IMR-90 (cell line): ENCODE measurements at regions not wholly inside any gene's neighbourhood (a gene's known extent, or its start where the extent isn't known, plus 50 kb on each side); places are given as distances from the start of the nearest gene placed in this dataset.

ENCODE experiments used
- ATAC-seq: fragments of 200-7000 bp; cut with Tn5 transposase; 2 replicates; pipeline ENCODE4 v1.9.1; 2020; ENCODE audit warnings: low read depth, mild to moderate bottlenecking, moderate library complexity
- BruUV-seq: library from RNA; stranded (reverse); fragments of 400-500 nt; replicated peaks from 2 replicates; lab custom pipeline; 2021; lab: Mats Ljungman, UMichigan
- CTCF ChIA-PET: fragments of 300-600 bp; formaldehyde crosslinking; extraction: SDS; loops from one replicate; lab custom pipeline; 2021; ENCODE audit warnings: antibody characterized with exemption; lab: Yijun Ruan, JAX
- POLR2A ChIA-PET: fragments of 300-600 bp; sonication (Branson Sonifier 250); formaldehyde crosslinking; loops from one replicate; lab custom pipeline; 2022; ENCODE audit warnings: antibody characterized with exemption; ENCODE audit not compliant: unreplicated experiment; lab: Charles Lee
- DNase-seq: peaks from one replicate; pipeline ENCODE4 v3.0.0; 2013
- H2AFZ ChIP-seq: replicated peaks from 2 replicates; pipeline ENCODE3; 2013; ENCODE audit warnings: low read length, mild to moderate bottlenecking; ENCODE audit not compliant: poor library complexity
- H2AK5ac ChIP-seq: 2 replicates; pipeline ENCODE4 v1.6.1; 2013; ENCODE audit warnings: low read depth, low read length, inconsistent platforms
- H2AK9ac ChIP-seq: replicated peaks from 2 replicates; pipeline ENCODE3; 2013; ENCODE audit warnings: mild to moderate bottlenecking, low read depth, low read length, moderate library complexity; ENCODE audit not compliant: poor library complexity
- H2BK120ac ChIP-seq: 2 replicates; pipeline ENCODE4 v1.6.1; 2013; ENCODE audit warnings: low read depth, low read length, inconsistent platforms
- H2BK15ac ChIP-seq: 3 replicates; pipeline ENCODE4 v1.6.1; 2013; ENCODE audit warnings: low read depth, low read length, inconsistent platforms
- H2BK20ac ChIP-seq: 2 replicates; pipeline ENCODE4 v1.6.1; 2013; ENCODE audit warnings: low read depth, mild to moderate bottlenecking, inconsistent platforms, low read length, moderate library complexity
- H2BK5ac ChIP-seq: 2 replicates; pipeline ENCODE4 v1.6.1; 2013; ENCODE audit warnings: mild to moderate bottlenecking, low read depth, low read length, inconsistent platforms; ENCODE audit not compliant: poor library complexity, severe bottlenecking
- H3K14ac ChIP-seq: replicated peaks from 2 replicates; pipeline ENCODE4 v1.6.1; 2013; ENCODE audit warnings: low read depth, low read length, inconsistent platforms
- H3K18ac ChIP-seq: 2 replicates; pipeline ENCODE4 v1.6.1; 2013; ENCODE audit warnings: low read depth, low read length, control low read depth
- H3K23ac ChIP-seq: 2 replicates; pipeline ENCODE4 v1.6.1; 2013; ENCODE audit warnings: low read depth, low read length, inconsistent platforms
- H3K27ac ChIP-seq: 2 replicates; pipeline ENCODE4 v1.5.1; 2013; ENCODE audit warnings: mild to moderate bottlenecking, control low read depth, low read length; ENCODE audit not compliant: insufficient read depth
- H3K27me3 ChIP-seq: 2 replicates; pipeline ENCODE4 v1.6.1; 2013; ENCODE audit warnings: low read length; ENCODE audit not compliant: control insufficient read depth, insufficient read depth
- H3K36me3 ChIP-seq: 2 replicates; pipeline ENCODE4 v1.6.1; 2013; ENCODE audit warnings: low read length, mixed read lengths; ENCODE audit not compliant: control insufficient read depth, insufficient read depth
- H3K4ac ChIP-seq: 2 replicates; pipeline ENCODE4 v1.6.1; 2013; ENCODE audit warnings: low read depth, low read length, inconsistent platforms
- H3K4me1 ChIP-seq: 2 replicates; pipeline ENCODE4 v1.6.1; 2013; ENCODE audit warnings: low read length, mixed read lengths; ENCODE audit not compliant: control insufficient read depth, insufficient read depth
- H3K4me2 ChIP-seq: 2 replicates; pipeline ENCODE4 v1.6.1; 2013; ENCODE audit warnings: low read depth, mild to moderate bottlenecking, control low read depth, low read length, moderate library complexity
- H3K4me3 ChIP-seq: 2 replicates; pipeline ENCODE4 v1.5.1; 2013; ENCODE audit warnings: low read depth, mild to moderate bottlenecking, control low read depth, low read length, moderate library complexity; ENCODE audit not compliant: insufficient read depth
- H3K56ac ChIP-seq: 2 replicates; pipeline ENCODE4 v1.6.1; 2013; ENCODE audit warnings: low read length, inconsistent platforms; ENCODE audit not compliant: insufficient read depth; ENCODE audit errors: extremely low read depth
- H3K79me1 ChIP-seq, 2 experiments: 2 replicates each; pipeline ENCODE4 v1.6.1; 2013; ENCODE audit warnings: low read length in 2 of 2, inconsistent platforms in 1 of 2, low read depth in 1 of 2
- H3K9ac ChIP-seq: 2 replicates; pipeline ENCODE4 v1.6.1; 2013; ENCODE audit warnings: low read depth, low read length, control low read depth
- H3K9me1 ChIP-seq: 2 replicates; pipeline ENCODE4 v1.6.1; 2013; ENCODE audit warnings: low read length, inconsistent platforms; ENCODE audit not compliant: insufficient read depth
- H3K9me3 ChIP-seq: 2 replicates; pipeline ENCODE4 v1.6.1; 2013; ENCODE audit warnings: low read length; ENCODE audit not compliant: control insufficient read depth, insufficient read depth
- H4K20me1 ChIP-seq: 2 replicates; pipeline ENCODE4 v1.6.1; 2013; ENCODE audit warnings: low read length, inconsistent platforms; ENCODE audit not compliant: insufficient read depth
- H4K5ac ChIP-seq: 2 replicates; pipeline ENCODE4 v1.6.1; 2013; ENCODE audit warnings: mild to moderate bottlenecking, low read depth, low read length, control low read depth
- H4K8ac ChIP-seq, 2 experiments: 2 replicates each; pipeline ENCODE4 v1.6.1; 2013; ENCODE audit warnings: low read depth in 2 of 2, low read length in 2 of 2, control low read depth in 1 of 2, inconsistent platforms in 1 of 2
- H4K91ac ChIP-seq: 2 replicates; pipeline ENCODE4 v1.6.1; 2013; ENCODE audit warnings: low read depth, low read length, inconsistent platforms; ENCODE audit not compliant: insufficient read depth
- BHLHE40 ChIP-seq: fragments of 150-350 bp; IDR thresholded peaks from 2 replicates; pipeline ENCODE4 v1.6.1; 2016; ENCODE audit warnings: mild to moderate bottlenecking, low read depth, low read length
- CEBPB ChIP-seq: IDR thresholded peaks from 2 replicates; pipeline ENCODE4 v1.6.1; 2012; ENCODE audit warnings: low read depth, low read length, improper control_type of control experiment
- CHD1 ChIP-seq: IDR thresholded peaks from 2 replicates; pipeline ENCODE4 v1.6.1; 2012; ENCODE audit warnings: low read depth, low read length, improper control_type of control experiment
- FOS ChIP-seq: fragments of 150-350 bp; IDR thresholded peaks from 2 replicates; pipeline ENCODE4 v1.6.1; 2016; ENCODE audit warnings: low read depth, low read length
- MAFK ChIP-seq: IDR thresholded peaks from 2 replicates; pipeline ENCODE4 v1.6.1; 2012; ENCODE audit warnings: low read depth, low read length, improper control_type of control experiment
- MAZ ChIP-seq: IDR thresholded peaks from 2 replicates; pipeline ENCODE4 v1.6.1; 2012; ENCODE audit warnings: low read depth, mild to moderate bottlenecking, low read length, improper control_type of control experiment, moderate library complexity, borderline replicate concordance
- MXI1 ChIP-seq: IDR thresholded peaks from 2 replicates; pipeline ENCODE4 v1.6.1; 2012; ENCODE audit warnings: low read depth, mild to moderate bottlenecking, low read length, moderate library complexity, borderline replicate concordance
- NFE2L2 ChIP-seq: fragments of 150-350 bp; IDR thresholded peaks from 2 replicates; pipeline ENCODE4 v1.6.1; 2016; ENCODE audit warnings: low read depth, mild to moderate bottlenecking, low read length
- POLR2A ChIP-seq: IDR thresholded peaks from 2 replicates; pipeline ENCODE4 v1.6.1; 2012; ENCODE audit warnings: mild to moderate bottlenecking, low read depth, low read length
- RAD21 ChIP-seq: IDR thresholded peaks from 2 replicates; pipeline ENCODE4 v1.6.1; 2012; ENCODE audit warnings: low read length, improper control_type of control experiment
- RCOR1 ChIP-seq: IDR thresholded peaks from 2 replicates; pipeline ENCODE4 v1.6.1; 2012; ENCODE audit warnings: mild to moderate bottlenecking, low read length, improper control_type of control experiment; ENCODE audit not compliant: insufficient replicate concordance
- RFX5 ChIP-seq: IDR thresholded peaks from 2 replicates; pipeline ENCODE4 v1.8.0; 2012; ENCODE audit warnings: low read depth, mild to moderate bottlenecking, low read length, moderate library complexity
- SMC3 ChIP-seq: fragments of 150-350 bp; IDR thresholded peaks from 2 replicates; pipeline ENCODE4 v1.6.1; 2016; ENCODE audit warnings: low read depth, mild to moderate bottlenecking, antibody characterized with exemption, low read length, moderate library complexity
- dilution Hi-C: fragments of 300-500 bp; cut with HindIII; formaldehyde crosslinking; loops from one replicate; pipeline ENCODE4 v1.14.3; 2018; ENCODE audit warnings: low sequenced_read_pairs; ENCODE audit not compliant: unreplicated experiment
- in situ Hi-C: fragments of 300-500 bp; cut with MboI; formaldehyde crosslinking; loops from 3 replicates; pipeline ENCODE4 v1.14.3; 2019; ENCODE audit warnings: low sequenced_read_pairs, inconsistent platforms, mixed read lengths
- intact Hi-C: fragments of 100-400 bp; cut with micrococcal nuclease; formaldehyde crosslinking; loops from 2 replicates; pipeline ENCODE4 v1.10.0; 2022
- TF ChIP-seq, protein P1 (sequence below): fragments of 150-350 bp; IDR thresholded peaks from 2 replicates; pipeline ENCODE4 v1.6.1; 2016; ENCODE audit warnings: low read depth, mild to moderate bottlenecking, low read length, moderate library complexity, borderline replicate concordance
- TF ChIP-seq, protein P2 (sequence below): conservative IDR thresholded peaks from 2 replicates; pipeline ENCODE4 v1.5.1; 2012; ENCODE audit warnings: mild to moderate bottlenecking, low read depth, low read length, improper control_type of control experiment
- TF ChIP-seq, protein P3 (sequence below): fragments of 150-350 bp; IDR thresholded peaks from 2 replicates; pipeline ENCODE4 v1.6.1; 2017; ENCODE audit warnings: mild to moderate bottlenecking, antibody characterized with exemption, low read length, low read depth

DNA sequence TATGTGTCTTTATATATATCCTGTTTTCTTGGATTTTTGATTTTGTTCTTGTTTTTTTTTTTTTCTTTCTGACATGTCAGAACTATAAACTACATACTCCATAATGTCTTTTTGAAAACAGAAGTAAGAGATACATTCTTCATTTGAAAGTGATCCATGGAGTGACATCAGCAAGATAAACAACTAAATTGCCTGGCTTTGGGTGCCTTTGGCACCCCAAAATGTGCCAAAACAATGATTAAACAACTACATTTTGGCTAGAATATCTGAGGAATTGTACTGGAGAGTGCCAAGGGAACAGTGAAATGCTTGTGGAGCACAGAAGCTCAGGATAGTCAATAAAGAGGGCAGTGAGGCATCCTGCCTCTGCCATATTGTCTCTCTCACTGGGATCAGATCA is 766.1 kb upstream of the ANO3 start:
- dilution Hi-C loops = no loop called here
- Histone ChIP-seq H2BK5ac (no peak overlapping the region), H2BK120ac (no peak overlapping the region), H3K4me3 (no peak overlapping the region), H4K20me1 (no peaks in the 10 kb centered on the region), H3K9me3 (no peaks in the 10 kb centered on the region), H3K56ac (no peak overlapping the region), H3K18ac (no peak overlapping the region), H3K14ac (no peak overlapping the region), H2AK9ac (no peak overlapping the region), H3K9ac (no peak overlapping the region), H4K91ac (no peak overlapping the region), H3K4me1 (no peaks in the 10 kb centered on the region), H3K4me2 (no peak overlapping the region), H2AK5ac (no peak overlapping the region), H3K36me3 (no peaks in the 10 kb centered on the region), H4K8ac (no peak overlapping the region), H2BK15ac (no peak overlapping the region), H3K79me1 (no peaks in the 10 kb centered on the region), H3K9me1 (no peaks in the 10 kb centered on the region), H2BK20ac (no peak overlapping the region), H3K23ac (no peak overlapping the region), H3K27me3 (no peaks in the 10 kb centered on the region), H3K27ac (no peak overlapping the region), H4K5ac (no peak overlapping the region), H3K4ac (no peak overlapping the region), H2AFZ (no peak overlapping the region)
- TF ChIP-seq RFX5 (no peak), SMC3 (no peak), MAFK (no peak), RCOR1 (no peak), POLR2A (no peak), NFE2L2 (no peak), CEBPB (no peak), MXI1 (no peak), FOS (no peak), MAZ (no peak), CHD1 (no peak), RAD21 (no peak), BHLHE40 (no peak)
- TF ChIP-seq, protein P1, sequence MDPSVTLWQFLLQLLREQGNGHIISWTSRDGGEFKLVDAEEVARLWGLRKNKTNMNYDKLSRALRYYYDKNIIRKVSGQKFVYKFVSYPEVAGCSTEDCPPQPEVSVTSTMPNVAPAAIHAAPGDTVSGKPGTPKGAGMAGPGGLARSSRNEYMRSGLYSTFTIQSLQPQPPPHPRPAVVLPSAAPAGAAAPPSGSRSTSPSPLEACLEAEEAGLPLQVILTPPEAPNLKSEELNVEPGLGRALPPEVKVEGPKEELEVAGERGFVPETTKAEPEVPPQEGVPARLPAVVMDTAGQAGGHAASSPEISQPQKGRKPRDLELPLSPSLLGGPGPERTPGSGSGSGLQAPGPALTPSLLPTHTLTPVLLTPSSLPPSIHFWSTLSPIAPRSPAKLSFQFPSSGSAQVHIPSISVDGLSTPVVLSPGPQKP = no peak
- TF ChIP-seq, protein P2, sequence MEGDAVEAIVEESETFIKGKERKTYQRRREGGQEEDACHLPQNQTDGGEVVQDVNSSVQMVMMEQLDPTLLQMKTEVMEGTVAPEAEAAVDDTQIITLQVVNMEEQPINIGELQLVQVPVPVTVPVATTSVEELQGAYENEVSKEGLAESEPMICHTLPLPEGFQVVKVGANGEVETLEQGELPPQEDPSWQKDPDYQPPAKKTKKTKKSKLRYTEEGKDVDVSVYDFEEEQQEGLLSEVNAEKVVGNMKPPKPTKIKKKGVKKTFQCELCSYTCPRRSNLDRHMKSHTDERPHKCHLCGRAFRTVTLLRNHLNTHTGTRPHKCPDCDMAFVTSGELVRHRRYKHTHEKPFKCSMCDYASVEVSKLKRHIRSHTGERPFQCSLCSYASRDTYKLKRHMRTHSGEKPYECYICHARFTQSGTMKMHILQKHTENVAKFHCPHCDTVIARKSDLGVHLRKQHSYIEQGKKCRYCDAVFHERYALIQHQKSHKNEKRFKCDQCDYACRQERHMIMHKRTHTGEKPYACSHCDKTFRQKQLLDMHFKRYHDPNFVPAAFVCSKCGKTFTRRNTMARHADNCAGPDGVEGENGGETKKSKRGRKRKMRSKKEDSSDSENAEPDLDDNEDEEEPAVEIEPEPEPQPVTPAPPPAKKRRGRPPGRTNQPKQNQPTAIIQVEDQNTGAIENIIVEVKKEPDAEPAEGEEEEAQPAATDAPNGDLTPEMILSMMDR = no peak
- TF ChIP-seq, protein P3, sequence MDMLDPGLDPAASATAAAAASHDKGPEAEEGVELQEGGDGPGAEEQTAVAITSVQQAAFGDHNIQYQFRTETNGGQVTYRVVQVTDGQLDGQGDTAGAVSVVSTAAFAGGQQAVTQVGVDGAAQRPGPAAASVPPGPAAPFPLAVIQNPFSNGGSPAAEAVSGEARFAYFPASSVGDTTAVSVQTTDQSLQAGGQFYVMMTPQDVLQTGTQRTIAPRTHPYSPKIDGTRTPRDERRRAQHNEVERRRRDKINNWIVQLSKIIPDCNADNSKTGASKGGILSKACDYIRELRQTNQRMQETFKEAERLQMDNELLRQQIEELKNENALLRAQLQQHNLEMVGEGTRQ = no peak
- DNase-seq (no peak), ATAC-seq (no peak)
- BruUV-seq = no TSS peak
- POLR2A ChIA-PET = no interaction called here
- CTCF ChIA-PET = no interaction called here
- intact Hi-C loops = no loop called here
- in situ Hi-C loops = no loop called here
